Natural killer cell (primary cell): ENCODE measurements at regions not wholly inside any gene's neighbourhood (a gene's known extent, or its start where the extent isn't known, plus 50 kb on each side); places are given as distances from the start of the nearest gene placed in this dataset.

Experiments
- ATAC-seq, 3 donors: fragments of 150-1000 bp in 2 of 3; fragments of 200-7000 bp in 1 of 3; cut with Tn5 transposase; 1 replicate in 1 of 3; 2 replicates in 2 of 3; pipeline ENCODE4 v1.10.0; 2021; ENCODE audit warnings: mild to moderate bottlenecking in 2 of 3, moderate library complexity in 2 of 3
- DNase-seq, 2 donors: peaks; one replicate each; pipeline versions ENCODE4 v3.0.0 to v3.0.0-alpha.2; 2013 to 2021; ENCODE audit warnings: mixed read lengths in 1 of 2
- H3K27ac ChIP-seq: one replicate; pipeline ENCODE4 v1.5.1; 2013; ENCODE audit warnings: mild to moderate bottlenecking, low read length
- H3K27me3 ChIP-seq: one replicate; pipeline ENCODE4 v1.6.1; 2013; ENCODE audit warnings: low read length; ENCODE audit not compliant: control insufficient read depth, insufficient read depth
- H3K36me3 ChIP-seq: one replicate; pipeline ENCODE4 v1.6.1; 2013; ENCODE audit warnings: low read length; ENCODE audit not compliant: control insufficient read depth, insufficient read depth
- H3K4me1 ChIP-seq: one replicate; pipeline ENCODE4 v1.6.1; 2013; ENCODE audit warnings: low read length; ENCODE audit not compliant: control insufficient read depth, insufficient read depth
- H3K4me3 ChIP-seq: one replicate; pipeline ENCODE4 v1.5.1; 2013; ENCODE audit warnings: low read length
- H3K9me3 ChIP-seq: one replicate; pipeline ENCODE4 v1.6.1; 2013; ENCODE audit warnings: low read length; ENCODE audit not compliant: control insufficient read depth, insufficient read depth
- H3K27ac Mint-ChIP-seq, 2 donors: one replicate each; pipeline ENCODE4 v1.8.0; 2022; ENCODE audit warnings: mild to moderate bottlenecking in 2 of 2, mixed read lengths in 2 of 2, moderate library complexity in 1 of 2
- H3K27me3 Mint-ChIP-seq, 2 donors: one replicate each; pipeline ENCODE4 v1.8.0; 2022; ENCODE audit warnings: low read depth in 2 of 2, mixed read lengths in 2 of 2
- H3K36me3 Mint-ChIP-seq: one replicate; pipeline ENCODE4 v1.8.0; 2022; ENCODE audit warnings: mixed read lengths
- H3K4me1 Mint-ChIP-seq, 2 donors: one replicate each; pipeline ENCODE4 v1.8.0; 2022; ENCODE audit warnings: mixed read lengths in 2 of 2
- H3K4me3 Mint-ChIP-seq: one replicate; pipeline ENCODE4 v1.8.0; 2022; ENCODE audit warnings: mild to moderate bottlenecking, moderate library complexity, mixed read lengths
- H3K9me3 Mint-ChIP-seq, 2 donors: one replicate each; pipeline ENCODE4 v1.8.0; 2022; ENCODE audit warnings: mixed read lengths in 2 of 2
- CTCF ChIP-seq: fragments of 200-600 bp; IDR thresholded peaks from one replicate; pipeline ENCODE4 v1.8.0; 2022; ENCODE audit warnings: antibody characterized with exemption
- WGBS: methylation state at CpG from one replicate; pipeline ENCODE4 v1.1.7; 2013; ENCODE audit warnings: missing lambda C conversion rate; ENCODE audit not compliant: insufficient coverage; 5-methylcytosine and 5-hydroxymethylcytosine counted together
- intact Hi-C: fragments of 100-400 bp; cut with micrococcal nuclease; formaldehyde crosslinking; loops from one replicate; pipeline ENCODE4 v1.14.2; 2022

- DNase-seq (no peak), ATAC-seq (no peak)
- Mint-ChIP-seq H3K9me3 (no peaks in the 10 kb centered on the region), H3K4me3 (no peak overlapping the region), H3K4me1 (peaks cover 6 to 9% of the 10 kb centered on the region in 2 donors), H3K36me3 (no peaks in the 10 kb centered on the region), H3K27ac (no peak overlapping the region), H3K27me3 (no peaks in the 10 kb centered on the region)
- Histone ChIP-seq H3K36me3 (no peaks in the 10 kb centered on the region), H3K9me3 (no peaks in the 10 kb centered on the region), H3K27ac (no peak overlapping the region), H3K4me3 (no peak overlapping the region), H3K4me1 (peaks cover 13% of the 10 kb centered on the region), H3K27me3 (no peaks in the 10 kb centered on the region)
- 91% methylated on average over 15 of the region's 15 CpGs for WGBS
- intact Hi-C loops, result no loop called here
- no peak for TF ChIP-seq CTCF
These were observed 88.1 kb upstream of the CUX1 start for GRCh38 chr7:101729241-101729883.

- Mint-ChIP-seq H3K4me3 (no peak overlapping the region), H3K9me3 (no peaks in the 10 kb centered on the region), H3K36me3 (no peaks in the 10 kb centered on the region), H3K4me1 (peaks cover 6 to 15% of the 10 kb centered on the region in 2 donors), H3K27me3 (no peaks in the 10 kb centered on the region), H3K27ac (no peak overlapping the region)
- intact Hi-C loops, result no loop called here
- no peaks in the 10 kb centered on the region for H3K27me3 ChIP-seq
- H3K27ac ChIP-seq, result no peak overlapping the region
- no peak overlapping the region for H3K4me3 ChIP-seq
- no peaks in the 10 kb centered on the region for H3K36me3 ChIP-seq
- no peaks in the 10 kb centered on the region for H3K9me3 ChIP-seq
- 84% methylated on average over 10 of the region's 11 CpGs for WGBS
- DNase-seq (no peak), ATAC-seq (no peak)
- no peak for TF ChIP-seq CTCF
- peaks cover 13% of the 10 kb centered on the region for H3K4me1 ChIP-seq
These were observed 85.8 kb upstream of the CUX1 start for GRCh38 chr7:101731502-101732084.

DNA sequence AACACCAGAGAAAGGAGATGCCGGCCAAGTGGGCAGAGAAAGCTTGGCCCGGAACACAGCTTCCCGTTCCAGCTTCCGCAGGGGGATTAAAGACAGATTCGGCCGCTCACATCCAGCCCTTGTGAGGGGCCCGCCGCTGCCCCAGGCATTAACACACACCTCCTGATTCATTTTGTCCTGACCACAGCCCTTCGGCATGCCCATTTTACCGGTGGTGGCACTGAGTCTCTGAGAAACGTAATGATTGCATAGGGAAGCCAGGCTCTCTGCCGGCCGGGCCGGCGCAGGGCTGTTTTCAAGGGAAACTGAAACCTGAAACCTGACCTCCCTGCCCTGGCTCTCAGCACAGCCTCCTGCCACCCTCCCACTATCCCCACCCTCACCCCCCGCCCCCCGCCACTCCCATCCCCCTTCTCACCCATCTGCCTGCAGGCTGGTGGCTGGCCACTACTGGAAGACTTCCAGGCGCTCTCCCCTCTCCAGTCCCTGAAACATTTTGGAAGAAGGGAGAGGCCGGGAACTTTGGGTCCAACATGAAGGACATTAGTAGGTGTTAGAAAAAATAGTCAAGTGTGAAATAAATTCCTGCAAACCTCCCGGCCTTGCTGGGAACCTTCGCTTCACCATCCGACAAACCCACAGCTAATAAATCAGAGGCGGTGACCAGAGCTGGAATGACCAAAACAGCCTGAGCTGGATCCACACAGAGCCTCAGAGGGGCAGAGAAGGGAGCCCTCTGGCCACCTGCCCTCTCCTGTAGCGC, 83.5 kb upstream of the CUX1 start:
- H3K27ac ChIP-seq, result no peak overlapping the region
- Mint-ChIP-seq H3K27me3 (no peaks in the 10 kb centered on the region), H3K27ac (peak overlapping the region; percentile 43 to 77)

More for the DNA sequence above, 83.5 kb upstream of the CUX1 start:
- 41% methylated on average over 20 of the region's 24 CpGs for WGBS
- no peaks in the 10 kb centered on the region for H3K36me3 Mint-ChIP-seq
- Histone ChIP-seq H3K9me3 (no peaks in the 10 kb centered on the region), H3K4me1 (peaks cover 10% of the 10 kb centered on the region), H3K4me3 (peak overlapping the region; percentile 14), H3K27me3 (no peaks in the 10 kb centered on the region), H3K36me3 (no peaks in the 10 kb centered on the region)
- H3K4me1 Mint-ChIP-seq, result peaks cover 6 to 15% of the 10 kb centered on the region in 2 donors
- H3K9me3 Mint-ChIP-seq, result no peaks in the 10 kb centered on the region
- TF ChIP-seq CTCF, result no peak
- DNase-seq, result no peak
- peak; percentile 48 to 86 (median 53) for ATAC-seq
- intact Hi-C loops, result no loop called here
- H3K4me3 Mint-ChIP-seq, result peak overlapping the region; percentile 79
